HEK293T (cell line): ENCODE measurements at regions not wholly inside any gene's neighbourhood (a gene's known extent, or its start where the extent isn't known, plus 50 kb on each side); places are given as distances from the start of the nearest gene placed in this dataset.

ENCODE experiments used
- BHLHE40 ChIP-seq: fragments of 450-650 bp; IDR thresholded peaks from 2 replicates; pipeline ENCODE4 v1.6.1; 2016; ENCODE audit warnings: mild to moderate bottlenecking, moderate library complexity, borderline replicate concordance
- CTBP1 ChIP-seq: fragments of 450-650 bp; IDR thresholded peaks from 2 replicates; pipeline ENCODE4 v1.6.1; 2016; ENCODE audit warnings: borderline replicate concordance
- ELF4 ChIP-seq: fragments of 450-650 bp; IDR thresholded peaks from 2 replicates; pipeline ENCODE4 v1.6.1; 2017; ENCODE audit warnings: antibody characterized with exemption
- FOXA1 ChIP-seq: fragments of 450-650 bp; IDR thresholded peaks from 2 replicates; pipeline ENCODE4 v1.6.1; 2016; ENCODE audit warnings: mild to moderate bottlenecking
- FOXM1 ChIP-seq: fragments of 450-650 bp; IDR thresholded peaks from 2 replicates; pipeline ENCODE4 v1.6.1; 2017; ENCODE audit warnings: mild to moderate bottlenecking, borderline replicate concordance
- L3MBTL2 ChIP-seq: fragments of 450-650 bp; conservative IDR thresholded peaks from 2 replicates; pipeline ENCODE4 v1.6.1; 2016; ENCODE audit warnings: mild to moderate bottlenecking
- NFRKB ChIP-seq: fragments of 450-650 bp; IDR thresholded peaks from 2 replicates; pipeline ENCODE4 v1.6.1; 2016; ENCODE audit warnings: mild to moderate bottlenecking, moderate library complexity
- SP1 ChIP-seq: fragments of 450-650 bp; IDR thresholded peaks from 2 replicates; pipeline ENCODE4 v1.6.1; 2017
- SUZ12 ChIP-seq: fragments of 450-650 bp; IDR thresholded peaks from 2 replicates; pipeline ENCODE4 v1.6.1; 2016; ENCODE audit warnings: mild to moderate bottlenecking

GRCh38 chr5:67462147-67462546 lies 265.5 kb upstream of the CD180 start:
- TF ChIP-seq SP1 (no peak), FOXM1 (no peak), CTBP1 (no peak), L3MBTL2 (no peak), NFRKB (no peak), ELF4 (no peak), FOXA1 (no peak), SUZ12 (no peak), BHLHE40 (no peak)
